HG02943 (cell line): ENCODE measurements at regions not wholly inside any gene's neighbourhood (a gene's known extent, or its start where the extent isn't known, plus 50 kb on each side); places are given as distances from the start of the nearest gene placed in this dataset.

Source experiments
- ATAC-seq: cut with Tn5 transposase; IDR thresholded peaks from one replicate; pipeline ENCODE4 v1.9.1; 2021; ENCODE audit warnings: mild to moderate bottlenecking, low read depth, moderate library complexity; ENCODE audit not compliant: unreplicated experiment

GRCh38 chr1:78348496-78349284, 142.1 kb upstream of the PTGFR start:
- no peak for ATAC-seq

DNA sequence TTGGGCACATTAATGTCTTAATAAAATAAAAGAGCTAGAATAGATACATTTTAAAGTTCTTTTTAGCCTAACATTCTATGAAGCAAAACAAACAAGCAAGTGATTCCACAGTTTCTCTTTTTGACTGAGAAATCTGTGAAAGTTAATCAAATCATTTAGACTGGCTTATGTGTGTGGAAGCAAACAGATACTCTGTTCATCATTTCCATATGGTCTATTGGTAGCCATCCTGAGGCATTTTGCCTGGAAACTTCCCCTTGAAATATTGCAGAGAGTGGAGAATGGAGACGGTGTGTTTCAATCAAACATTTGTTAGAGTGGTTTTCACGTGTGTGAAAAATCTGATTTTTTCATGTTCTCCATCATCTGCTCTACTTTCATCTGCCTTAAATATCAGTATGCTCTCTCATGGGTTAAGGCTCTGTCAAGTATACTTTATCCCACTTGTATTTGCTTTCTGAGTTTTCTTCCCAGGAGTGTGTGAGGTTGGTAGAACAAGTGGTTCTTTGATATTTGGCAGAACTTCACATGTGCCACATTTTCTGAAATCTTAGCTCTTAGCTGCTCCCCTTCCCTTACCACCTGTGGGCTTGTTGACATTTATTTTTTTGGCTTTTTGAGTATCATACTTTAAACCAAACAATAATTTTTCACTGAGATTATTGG, 139.1 kb upstream of the PTGFR start:
- no peak for ATAC-seq

DNA sequence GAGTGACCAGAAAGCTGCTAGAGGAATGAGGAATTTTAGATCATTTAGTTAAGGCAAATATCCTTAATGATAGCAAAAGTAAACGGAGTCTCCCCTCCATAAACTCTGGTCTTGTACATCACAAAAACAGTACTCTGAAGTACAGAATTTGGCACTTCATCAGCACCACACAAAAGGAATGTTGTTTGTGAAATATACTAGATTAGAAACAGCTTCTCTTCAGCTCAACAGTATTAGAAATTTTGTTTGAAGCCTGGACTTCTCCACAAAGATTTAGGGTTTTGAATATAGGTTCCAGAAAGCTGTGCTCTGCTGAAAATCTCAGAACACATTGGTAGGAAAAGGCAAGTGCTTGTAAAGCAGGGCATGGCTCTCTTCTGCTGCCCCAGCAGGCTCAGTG, 135.1 kb upstream of the PTGFR start:
- no peak for ATAC-seq

DNA sequence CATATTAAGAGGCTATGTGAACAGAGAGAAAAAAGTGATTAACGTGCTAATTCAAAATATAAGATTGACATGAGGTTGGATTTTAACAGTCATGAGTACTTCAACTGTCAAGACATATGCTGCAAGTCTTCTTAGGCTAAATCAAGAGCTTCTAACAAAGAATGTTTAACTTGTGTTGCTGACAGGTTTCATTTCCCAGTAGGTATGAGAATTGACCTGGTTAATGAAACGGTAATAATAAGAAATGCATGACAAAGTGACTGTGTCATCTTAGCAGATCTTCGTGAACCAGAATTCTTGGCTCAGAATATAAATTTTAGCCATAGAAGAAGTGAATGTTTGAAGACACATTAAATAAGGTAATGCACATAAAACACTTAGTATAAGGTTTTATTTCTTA, 132.6 kb upstream of the PTGFR start:
- peak; percentile 61 for ATAC-seq

DNA sequence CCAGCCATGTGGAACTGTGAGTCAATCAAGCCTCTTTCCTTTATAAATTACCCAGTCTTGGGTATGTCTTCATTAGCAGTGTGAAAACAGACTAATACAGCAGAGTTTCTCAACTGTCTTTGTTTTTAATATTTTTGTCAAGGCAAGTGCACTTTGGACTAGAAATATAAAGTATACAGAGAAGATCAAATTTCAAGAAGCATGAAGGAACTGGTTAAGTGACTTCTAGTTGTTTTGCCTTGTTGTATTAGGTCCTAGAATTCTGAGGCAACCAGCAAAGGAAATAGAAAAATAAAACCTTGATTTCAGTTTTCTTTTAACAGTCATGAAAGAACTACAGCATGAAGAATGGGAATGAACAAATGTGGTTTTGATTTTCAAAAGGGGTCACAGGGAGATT, 131.1 kb upstream of the PTGFR start:
- no peak for ATAC-seq

DNA sequence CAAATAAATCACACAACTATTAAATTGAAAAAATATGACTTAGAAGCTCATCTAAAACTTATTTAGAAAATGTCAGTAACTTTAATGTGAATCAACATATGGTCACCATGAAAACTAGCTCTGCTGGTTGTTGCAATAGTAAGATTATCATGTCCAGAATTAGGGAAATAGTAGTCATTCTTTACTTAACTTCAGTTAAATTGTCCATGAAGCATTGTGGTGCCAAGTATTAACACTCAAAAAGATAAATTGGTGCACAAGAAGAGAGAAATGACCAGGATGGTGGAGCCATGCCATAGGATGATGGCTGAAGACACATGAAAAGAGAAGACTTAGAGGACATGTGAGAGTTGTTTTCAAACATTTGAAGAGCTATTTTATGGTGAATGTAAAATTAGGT, 130.2 kb upstream of the PTGFR start:
- ATAC-seq: no peak

GRCh38 chr1:78367700-78368099, 123.1 kb upstream of the PTGFR start:
- ATAC-seq: no peak

- no peak for ATAC-seq
Observed at GRCh38 chr1:78369546-78369945, 121.2 kb upstream of the PTGFR start.

GRCh38 chr1:78370356-78370755, 120.4 kb upstream of the PTGFR start:
- peak; percentile 78 for ATAC-seq

DNA sequence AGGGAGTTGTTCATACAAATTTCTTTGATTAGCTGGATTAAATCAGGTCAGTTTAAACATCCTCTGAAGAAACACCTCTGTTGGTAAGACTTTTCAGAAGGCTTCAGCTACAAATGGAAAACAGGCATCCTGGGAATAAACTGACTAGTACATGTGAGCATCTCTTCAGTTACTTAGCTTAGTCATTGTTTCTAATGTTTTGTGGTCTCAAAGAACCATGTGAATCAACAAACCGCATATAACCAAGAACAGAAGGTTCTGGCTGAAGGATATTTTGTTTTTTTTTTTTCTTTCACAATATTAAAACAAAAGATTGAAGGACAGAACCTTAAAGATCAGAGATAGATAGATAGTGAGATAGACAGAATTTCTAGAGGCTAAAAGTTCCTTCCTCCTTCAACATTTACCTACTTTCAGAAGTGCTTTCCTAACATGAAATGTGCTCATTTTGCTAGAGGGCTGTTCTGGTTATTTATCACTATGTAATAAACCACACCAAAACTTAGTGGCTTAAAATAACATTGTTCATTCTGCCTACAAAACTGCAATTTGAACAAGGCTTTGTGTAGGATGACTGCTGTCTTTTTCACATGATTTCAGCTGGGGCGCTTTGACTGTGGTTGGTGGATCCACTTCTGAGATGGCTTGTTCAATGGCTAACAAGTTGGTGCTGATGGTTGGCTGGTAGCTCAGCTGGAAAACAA, 119.8 kb upstream of the PTGFR start:
- ATAC-seq: peak; percentile 64

- ATAC-seq: no peak
Observed at GRCh38 chr1:78373676-78374075, 117.1 kb upstream of the PTGFR start.

DNA sequence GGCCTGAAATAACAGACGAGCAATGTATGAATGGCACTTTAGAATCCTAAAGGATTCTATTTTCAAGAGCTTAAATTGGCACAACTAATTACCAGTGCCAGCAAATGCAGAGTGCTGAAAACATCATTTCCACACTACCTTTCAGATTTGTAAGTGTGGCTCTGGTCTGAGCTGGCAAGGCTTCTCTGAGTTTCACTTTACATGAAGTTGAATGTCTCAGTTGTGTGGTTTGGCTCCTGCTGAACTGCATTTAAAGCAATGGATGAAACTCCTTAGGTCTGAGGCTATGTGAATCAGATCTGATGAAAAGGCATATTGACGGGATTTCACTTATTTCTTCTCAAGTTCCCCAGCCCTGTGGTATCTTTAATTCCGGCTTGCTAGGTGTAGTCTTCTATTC, 114.8 kb upstream of the PTGFR start:
- no peak for ATAC-seq

DNA sequence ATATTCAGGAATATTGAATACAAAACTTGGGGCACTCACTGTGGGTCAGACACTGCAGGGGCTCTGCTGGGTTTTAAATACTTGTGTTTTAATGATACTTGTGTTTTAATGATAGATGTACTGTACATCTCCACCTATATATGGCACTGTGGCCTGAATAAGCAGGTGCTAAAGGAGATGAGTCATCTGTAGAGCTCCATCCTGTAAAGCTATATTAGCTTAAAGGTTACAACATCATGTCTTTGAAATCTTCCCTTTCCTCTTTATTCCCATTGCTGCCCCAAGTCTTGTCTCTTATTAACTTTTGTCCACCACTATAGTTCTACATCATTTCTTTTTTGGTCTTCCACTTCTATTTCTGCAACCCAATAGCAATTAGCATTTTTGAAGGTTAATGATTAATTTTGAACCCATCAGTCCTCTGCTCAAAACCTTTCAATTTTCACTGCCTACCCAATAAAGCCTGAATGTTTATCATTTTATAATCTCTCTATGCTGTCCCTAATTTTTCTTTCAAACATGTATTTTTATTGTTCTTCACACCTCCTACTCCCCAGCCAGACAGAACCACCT, 113.3 kb upstream of the PTGFR start:
- ATAC-seq: peak; percentile 92

DNA sequence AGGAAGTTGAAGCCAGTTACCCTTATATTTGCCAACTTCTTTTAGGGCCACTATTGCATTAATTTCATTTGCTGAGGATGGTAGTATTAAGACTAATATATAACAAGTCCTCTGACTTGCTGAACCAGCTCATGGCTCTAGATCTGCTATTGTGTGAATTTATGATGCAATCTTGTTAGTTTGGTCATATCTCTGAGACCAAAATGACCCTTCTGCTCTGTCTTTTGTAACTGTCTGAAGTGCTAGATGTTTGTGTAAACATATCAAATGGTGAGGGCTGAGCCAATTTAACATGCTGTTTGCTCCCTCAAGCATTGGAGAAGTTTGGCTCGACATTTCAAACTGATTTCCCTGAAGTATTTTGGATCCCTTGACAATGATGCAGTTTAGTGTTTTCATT, 106.9 kb upstream of the PTGFR start:
- no peak for ATAC-seq

- peak; percentile 91 for ATAC-seq
Observed at GRCh38 chr1:78385744-78386462, 104.9 kb upstream of the PTGFR start.

- no peak for ATAC-seq
Observed at GRCh38 chr1:78387201-78387600, 103.6 kb upstream of the PTGFR start.

GRCh38 chr1:78387871-78388270, 102.9 kb upstream of the PTGFR start:
- ATAC-seq: no peak

DNA sequence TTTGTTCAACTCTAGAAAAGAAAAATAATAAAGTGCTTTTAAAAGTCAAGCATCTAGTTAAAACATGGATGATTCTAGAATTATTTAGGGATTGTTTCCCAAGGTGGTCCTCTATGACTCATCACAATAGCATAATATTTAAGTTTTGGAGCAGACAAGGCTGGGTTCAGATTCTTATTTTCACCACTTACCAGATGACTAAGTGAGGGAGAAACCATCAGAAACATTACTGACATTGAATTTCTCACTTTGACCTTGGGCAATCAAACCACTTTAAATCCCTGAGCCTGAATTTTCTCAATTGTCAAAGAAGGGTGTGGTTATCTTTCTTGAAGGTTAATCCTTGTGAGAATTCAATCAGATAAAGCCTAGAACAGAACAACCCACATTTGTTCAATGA, 102.5 kb upstream of the PTGFR start:
- ATAC-seq: no peak

DNA sequence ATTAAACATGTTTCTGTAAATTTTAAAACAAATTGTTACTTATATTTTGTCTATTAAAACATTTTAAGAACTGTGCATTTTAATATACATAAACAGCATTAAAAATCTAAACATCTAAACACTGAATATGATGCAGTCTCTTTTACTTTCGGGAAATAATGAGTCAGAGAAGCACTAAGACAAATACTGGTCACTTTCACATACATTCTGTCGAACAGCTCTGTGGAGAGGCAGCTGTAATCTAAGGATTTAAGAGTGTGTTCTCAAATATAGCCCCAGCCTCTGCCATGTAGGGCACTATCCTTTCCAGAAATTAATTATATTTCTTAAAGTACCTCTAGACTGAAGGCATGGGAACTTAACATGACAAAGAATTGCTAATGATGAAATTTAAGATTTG, 89.6 kb upstream of the PTGFR start:
- no peak for ATAC-seq

GRCh38 chr1:78408192-78408591, 82.6 kb upstream of the PTGFR start:
- no peak for ATAC-seq

DNA sequence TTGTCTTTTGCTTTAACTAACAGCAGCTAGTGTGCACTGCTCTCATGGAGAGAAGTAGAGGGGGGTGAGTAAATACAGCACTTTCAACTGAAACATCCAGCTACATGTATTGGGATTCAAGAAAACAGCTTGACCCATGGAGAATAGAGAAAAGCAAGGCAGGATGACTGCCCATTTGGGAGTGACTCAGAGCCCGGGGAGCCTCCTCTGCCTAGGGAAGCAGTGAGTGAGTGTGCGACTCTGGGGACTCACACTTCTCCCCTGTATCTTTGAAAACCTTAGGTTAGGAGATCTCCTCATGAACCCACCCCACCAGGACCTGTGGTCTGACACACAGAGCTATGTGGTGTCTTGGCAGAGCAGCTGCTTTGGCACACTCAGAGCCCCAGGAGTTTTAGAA, 82.0 kb upstream of the PTGFR start:
- no peak for ATAC-seq
